ENCODE measurements at regions not wholly inside any gene's neighbourhood (a gene's known extent, or its start where the extent isn't known, plus 50 kb on each side); places are given as distances from the start of the nearest gene placed in this dataset.
"Not testable (repeated sequence)": the region's sequence is repeated elsewhere in the genome, so short reads cannot be mapped to it uniquely, and the experiment has no call there.

DNA sequence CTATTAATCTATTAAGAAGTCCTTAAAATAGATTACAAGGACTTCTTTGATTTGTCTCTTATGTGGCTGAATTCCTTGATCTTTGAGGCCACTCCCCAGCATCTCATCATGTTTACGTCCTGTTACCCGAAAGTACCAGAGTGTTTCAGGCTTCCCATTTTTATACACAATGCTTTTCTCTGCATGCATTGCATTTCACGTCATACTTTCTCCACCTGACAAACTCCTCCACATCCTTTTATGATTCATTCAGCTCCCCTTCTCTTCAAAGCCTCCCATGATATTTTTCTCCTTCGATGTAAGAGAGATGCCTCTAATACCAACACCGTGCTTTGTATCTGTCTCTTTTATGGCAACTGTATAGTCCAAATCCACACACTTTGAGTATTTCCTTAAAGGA is 379.0 kb upstream of the CRIM1 start:
- no peaks in the 10 kb centered on the region for H3K27me3 ChIP-seq (ENCODE audit: control insufficient read depth in 1 of 2, insufficient read depth in 2 of 2, low read length in 2 of 2)
- H3K4me3 ChIP-seq (ENCODE audit: low read depth in 1 of 2, low read length in 2 of 2): no peak overlapping the region
- H3K27ac ChIP-seq (ENCODE audit: low read depth, low read length): no peak overlapping the region
- H3K9ac ChIP-seq (ENCODE audit: low read length): no peak overlapping the region
- H3K4me1 ChIP-seq (ENCODE audit: insufficient read depth, low read length): no peaks in the 10 kb centered on the region
- H3K36me3 ChIP-seq (ENCODE audit: insufficient read depth, low read length): no peaks in the 10 kb centered on the region
- H3K9me3 ChIP-seq (ENCODE audit: low read length): no peaks in the 10 kb centered on the region

DNA sequence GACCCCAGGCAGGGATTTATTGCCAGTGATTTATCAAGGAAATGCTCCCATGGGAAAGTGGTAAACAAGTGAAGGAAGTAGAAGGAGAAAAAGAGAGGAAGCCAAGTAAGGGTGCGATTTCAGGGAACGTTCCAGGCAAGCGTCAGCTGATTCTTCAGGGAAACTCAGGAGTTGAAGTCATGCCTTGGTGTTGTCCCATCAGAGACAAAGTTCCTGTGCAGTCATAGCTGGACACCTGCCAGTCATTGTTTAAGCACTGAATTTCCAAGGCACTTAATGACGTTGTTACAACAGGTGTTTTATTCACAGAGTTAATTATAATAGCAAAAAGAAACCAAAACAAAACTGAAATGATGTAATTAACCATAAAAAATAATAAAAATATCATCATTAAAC is 381.8 kb upstream of the CRIM1 start:
- Histone ChIP-seq H3K27me3 (ENCODE audit: control insufficient read depth in 1 of 2, insufficient read depth in 2 of 2, low read length in 2 of 2) (no peaks in the 10 kb centered on the region), H3K4me3 (ENCODE audit: low read depth in 1 of 2, low read length in 2 of 2) (no peak overlapping the region), H3K9me3 (ENCODE audit: low read length) (no peaks in the 10 kb centered on the region), H3K9ac (ENCODE audit: low read length) (no peak overlapping the region), H3K36me3 (ENCODE audit: insufficient read depth, low read length) (no peaks in the 10 kb centered on the region), H3K4me1 (ENCODE audit: insufficient read depth, low read length) (no peaks in the 10 kb centered on the region), H3K27ac (ENCODE audit: low read depth, low read length) (no peak overlapping the region)

DNA sequence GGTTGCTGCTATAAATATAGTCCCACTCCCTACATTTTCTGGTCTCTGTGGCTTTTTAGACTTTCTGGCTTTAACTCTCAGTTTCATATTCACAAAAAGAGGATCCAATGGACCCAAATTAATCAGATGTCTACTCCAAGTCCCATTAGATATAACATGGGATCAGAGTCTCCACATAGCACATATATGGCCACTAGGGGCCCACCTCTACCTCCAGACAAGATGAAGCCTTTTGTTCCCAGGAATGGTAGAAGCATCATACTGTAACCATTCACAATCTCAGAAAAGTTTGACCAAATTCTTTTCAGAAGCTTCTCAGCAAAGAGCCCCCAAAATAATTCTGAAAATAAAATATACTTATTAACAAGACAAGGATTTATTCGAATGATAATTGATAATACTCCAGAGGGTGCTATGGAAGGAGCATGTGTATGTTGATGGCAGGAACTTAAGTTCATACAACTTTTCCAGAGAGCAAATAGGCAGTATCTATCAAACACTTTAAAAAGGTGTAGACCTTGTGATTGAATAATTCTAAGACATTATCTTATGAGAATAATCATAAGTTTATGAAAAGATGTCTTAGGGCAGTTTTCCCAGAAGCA is 382.3 kb upstream of the CRIM1 start:
- Histone ChIP-seq H3K4me3 (ENCODE audit: low read depth in 1 of 2, low read length in 2 of 2) (no peak overlapping the region), H3K9ac (ENCODE audit: low read length) (no peak overlapping the region), H3K4me1 (ENCODE audit: insufficient read depth, low read length) (no peaks in the 10 kb centered on the region), H3K27ac (ENCODE audit: low read depth, low read length) (no peak overlapping the region), H3K9me3 (ENCODE audit: low read length) (no peaks in the 10 kb centered on the region), H3K27me3 (ENCODE audit: control insufficient read depth in 1 of 2, insufficient read depth in 2 of 2, low read length in 2 of 2) (no peaks in the 10 kb centered on the region), H3K36me3 (ENCODE audit: insufficient read depth, low read length) (no peaks in the 10 kb centered on the region)

DNA sequence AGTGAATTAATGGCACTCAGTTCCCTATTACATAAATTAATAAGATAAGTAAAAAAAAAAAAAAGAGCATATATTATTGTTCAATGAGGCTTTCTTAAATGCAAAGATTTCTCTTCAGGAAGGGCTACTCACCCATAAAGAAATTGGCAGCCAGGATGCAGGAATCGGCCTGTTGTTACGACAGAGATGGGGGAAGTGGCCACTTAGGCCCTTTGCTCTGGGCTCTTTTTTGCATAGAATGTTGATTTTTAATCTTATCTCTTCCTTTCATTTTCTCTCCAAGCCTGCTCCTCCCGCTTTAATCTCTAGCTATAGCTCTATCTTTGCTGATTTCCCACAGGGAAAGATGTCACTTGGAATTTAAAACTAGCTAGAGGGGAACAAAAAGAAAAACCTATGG is 391.8 kb upstream of the CRIM1 start:
- H3K4me3 ChIP-seq (ENCODE audit: low read depth in 1 of 2, low read length in 2 of 2): no peak overlapping the region
- no peak overlapping the region for H3K9ac ChIP-seq (ENCODE audit: low read length)
- no peaks in the 10 kb centered on the region for H3K27me3 ChIP-seq (ENCODE audit: control insufficient read depth in 1 of 2, insufficient read depth in 2 of 2, low read length in 2 of 2)
- H3K9me3 ChIP-seq (ENCODE audit: low read length): peaks cover 4% of the 10 kb centered on the region
- H3K27ac ChIP-seq (ENCODE audit: low read depth, low read length): no peak overlapping the region
- H3K36me3 ChIP-seq (ENCODE audit: insufficient read depth, low read length): no peaks in the 10 kb centered on the region
- no peaks in the 10 kb centered on the region for H3K4me1 ChIP-seq (ENCODE audit: insufficient read depth, low read length)

DNA sequence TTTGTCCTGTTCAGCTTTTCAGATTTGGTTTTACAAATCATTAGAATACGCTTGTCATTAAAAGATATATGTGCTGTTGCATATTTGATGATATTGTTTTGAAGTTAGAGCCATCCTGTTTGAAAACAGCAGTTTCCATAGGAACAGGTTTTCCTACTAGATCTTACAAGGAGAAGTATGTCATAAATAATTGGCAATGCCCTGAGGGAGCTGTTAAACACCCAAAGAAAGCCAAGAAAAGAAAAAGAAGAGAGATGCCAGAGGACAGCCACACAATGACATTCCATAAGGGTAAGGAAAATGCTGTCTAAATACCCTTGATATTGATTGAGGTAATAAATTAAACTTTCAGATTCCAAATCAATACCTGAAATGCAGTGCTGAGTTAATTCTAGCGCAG is 392.2 kb upstream of the CRIM1 start:
- H3K27me3 ChIP-seq (ENCODE audit: control insufficient read depth in 1 of 2, insufficient read depth in 2 of 2, low read length in 2 of 2): no peaks in the 10 kb centered on the region
- H3K4me3 ChIP-seq (ENCODE audit: low read depth in 1 of 2, low read length in 2 of 2): no peak overlapping the region
- H3K4me1 ChIP-seq (ENCODE audit: insufficient read depth, low read length): no peaks in the 10 kb centered on the region
- no peaks in the 10 kb centered on the region for H3K36me3 ChIP-seq (ENCODE audit: insufficient read depth, low read length)
- H3K27ac ChIP-seq (ENCODE audit: low read depth, low read length): no peak overlapping the region
- no peak overlapping the region for H3K9ac ChIP-seq (ENCODE audit: low read length)
- H3K9me3 ChIP-seq (ENCODE audit: low read length): peaks cover 4% of the 10 kb centered on the region

DNA sequence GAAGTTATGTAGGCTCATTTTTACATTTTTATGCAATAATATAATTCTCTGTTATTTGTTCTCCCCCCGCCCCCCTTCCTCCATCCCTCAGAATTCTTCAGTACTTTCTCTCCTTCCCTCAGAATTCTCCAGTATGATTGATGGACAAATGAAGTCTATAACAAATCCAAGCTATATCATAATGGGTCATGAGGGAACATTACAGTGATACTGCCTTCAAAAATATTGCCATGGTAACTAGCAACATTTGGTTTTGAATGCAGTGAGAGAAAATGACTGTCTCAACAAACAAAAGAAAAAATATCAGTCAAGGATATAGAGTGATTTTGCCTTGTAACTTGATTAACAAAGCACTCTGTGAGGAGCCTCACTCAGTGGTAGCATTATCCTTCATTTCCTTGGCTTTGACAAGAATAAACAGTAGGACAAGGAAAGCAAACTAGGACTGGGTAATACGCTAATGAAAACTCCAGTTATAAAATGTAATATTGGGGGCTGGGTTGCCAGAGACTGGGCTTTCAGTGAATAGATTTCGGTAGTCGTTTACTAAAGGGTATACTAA is 392.9 kb upstream of the CRIM1 start:
- no peaks in the 10 kb centered on the region for H3K27me3 ChIP-seq (ENCODE audit: control insufficient read depth in 1 of 2, insufficient read depth in 2 of 2, low read length in 2 of 2)
- H3K4me1 ChIP-seq (ENCODE audit: insufficient read depth, low read length): no peaks in the 10 kb centered on the region
- peaks cover 4% of the 10 kb centered on the region for H3K9me3 ChIP-seq (ENCODE audit: low read length)
- H3K4me3 ChIP-seq (ENCODE audit: low read depth in 1 of 2, low read length in 2 of 2): no peak overlapping the region
- H3K36me3 ChIP-seq (ENCODE audit: insufficient read depth, low read length): no peaks in the 10 kb centered on the region
- H3K9ac ChIP-seq (ENCODE audit: low read length): no peak overlapping the region
- no peak overlapping the region for H3K27ac ChIP-seq (ENCODE audit: low read depth, low read length)

DNA sequence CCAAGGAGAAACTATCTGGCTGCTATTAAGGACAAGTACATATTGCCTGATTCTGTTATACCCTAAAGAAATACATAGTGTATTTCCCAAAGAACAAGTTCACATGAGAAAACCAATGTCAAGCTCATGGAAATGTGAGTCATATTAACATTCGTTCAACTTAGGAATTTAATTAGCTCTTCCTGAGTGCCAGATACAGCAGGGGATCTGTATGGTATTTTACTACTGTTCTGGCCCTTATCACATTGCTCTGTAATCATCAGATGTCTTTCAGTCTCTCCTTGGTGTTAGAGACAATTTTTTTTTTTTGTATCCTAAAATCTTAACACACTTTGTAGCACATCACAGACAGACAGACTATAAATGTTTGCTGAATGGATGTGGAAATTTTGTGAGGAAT is 395.0 kb upstream of the CRIM1 start:
- H3K27me3 ChIP-seq (ENCODE audit: control insufficient read depth in 1 of 2, insufficient read depth in 2 of 2, low read length in 2 of 2): no peaks in the 10 kb centered on the region
- peaks cover 4% of the 10 kb centered on the region for H3K9me3 ChIP-seq (ENCODE audit: low read length)
- H3K36me3 ChIP-seq (ENCODE audit: insufficient read depth, low read length): no peaks in the 10 kb centered on the region
- H3K9ac ChIP-seq (ENCODE audit: low read length): no peak overlapping the region
- H3K27ac ChIP-seq (ENCODE audit: low read depth, low read length): no peak overlapping the region
- no peak overlapping the region for H3K4me3 ChIP-seq (ENCODE audit: low read depth in 1 of 2, low read length in 2 of 2)
- H3K4me1 ChIP-seq (ENCODE audit: insufficient read depth, low read length): no peaks in the 10 kb centered on the region

DNA sequence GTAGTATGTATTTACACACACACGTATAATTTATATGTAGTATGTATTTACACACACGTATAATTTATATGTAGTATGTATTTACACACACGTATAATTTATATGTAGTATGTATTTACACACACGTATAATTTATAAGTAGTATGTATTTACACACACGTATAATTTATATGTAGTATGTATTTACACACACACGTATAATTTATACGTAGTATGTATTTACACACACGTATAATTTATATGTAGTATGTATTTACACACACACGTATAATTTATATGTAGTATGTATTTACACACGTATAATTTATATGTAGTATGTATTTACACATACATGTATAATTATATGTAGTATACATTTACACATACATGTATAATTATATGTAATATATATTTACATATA is 398.5 kb upstream of the CRIM1 start:
- not testable (repeated sequence) for H3K9ac ChIP-seq (ENCODE audit: low read length); H3K27ac ChIP-seq (ENCODE audit: low read depth, low read length); H3K27me3 ChIP-seq (ENCODE audit: control insufficient read depth in 1 of 2, insufficient read depth in 2 of 2, low read length in 2 of 2); H3K36me3 ChIP-seq (ENCODE audit: insufficient read depth, low read length); H3K9me3 ChIP-seq (ENCODE audit: low read length); H3K4me1 ChIP-seq (ENCODE audit: insufficient read depth, low read length); H3K4me3 ChIP-seq (ENCODE audit: low read depth in 1 of 2, low read length in 2 of 2)

DNA sequence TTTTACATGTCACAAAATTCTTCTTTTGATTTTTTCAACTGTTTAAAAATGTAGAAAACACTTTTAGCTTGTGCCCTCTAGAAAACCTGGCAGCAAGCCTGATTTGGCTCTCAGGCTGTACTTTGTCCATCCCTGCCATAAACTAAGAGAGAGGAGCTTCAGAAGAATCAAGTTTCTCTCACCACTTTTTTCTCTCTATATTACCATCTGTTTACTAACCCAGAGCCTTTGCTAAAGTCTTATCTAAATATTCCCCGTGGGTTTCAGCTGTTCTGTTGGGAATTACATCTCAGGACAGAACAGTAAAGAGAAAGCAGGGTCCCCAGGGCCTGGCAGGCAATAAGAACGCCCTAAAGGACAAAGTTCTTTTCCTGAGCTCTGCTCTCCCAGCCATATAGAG is 409.1 kb upstream of the CRIM1 start:
- Histone ChIP-seq H3K27me3 (ENCODE audit: control insufficient read depth in 1 of 2, insufficient read depth in 2 of 2, low read length in 2 of 2) (no peaks in the 10 kb centered on the region), H3K4me3 (ENCODE audit: low read depth in 1 of 2, low read length in 2 of 2) (no peak overlapping the region), H3K36me3 (ENCODE audit: insufficient read depth, low read length) (no peaks in the 10 kb centered on the region), H3K9ac (ENCODE audit: low read length) (no peak overlapping the region), H3K4me1 (ENCODE audit: insufficient read depth, low read length) (no peaks in the 10 kb centered on the region), H3K9me3 (ENCODE audit: low read length) (no peaks in the 10 kb centered on the region), H3K27ac (ENCODE audit: low read depth, low read length) (no peak overlapping the region)

DNA sequence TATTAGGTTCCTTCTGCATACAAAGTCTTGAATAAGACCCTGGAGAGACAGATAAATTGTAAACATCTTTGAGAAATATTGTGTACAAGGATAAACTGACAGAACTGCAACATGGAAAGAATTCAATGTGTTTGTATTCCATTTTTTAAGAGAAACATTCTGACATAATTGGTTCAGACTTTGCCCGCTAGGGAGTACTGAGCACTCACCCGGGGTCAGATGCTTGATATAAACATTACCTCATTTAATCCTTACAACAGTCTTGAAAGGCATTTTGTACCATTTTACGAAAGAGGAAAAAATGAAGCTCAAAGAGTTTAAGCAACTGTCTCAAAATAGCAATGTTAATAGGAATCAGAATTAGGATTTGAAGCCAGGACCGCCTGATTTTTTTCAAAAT is 416.7 kb upstream of the CRIM1 start:
- H3K9ac ChIP-seq (ENCODE audit: low read length): no peak overlapping the region
- H3K27ac ChIP-seq (ENCODE audit: low read depth, low read length): no peak overlapping the region
- H3K4me1 ChIP-seq (ENCODE audit: insufficient read depth, low read length): no peaks in the 10 kb centered on the region
- H3K9me3 ChIP-seq (ENCODE audit: low read length): no peaks in the 10 kb centered on the region
- no peaks in the 10 kb centered on the region for H3K36me3 ChIP-seq (ENCODE audit: insufficient read depth, low read length)
- H3K4me3 ChIP-seq (ENCODE audit: low read depth in 1 of 2, low read length in 2 of 2): no peak overlapping the region
- H3K27me3 ChIP-seq (ENCODE audit: control insufficient read depth in 1 of 2, insufficient read depth in 2 of 2, low read length in 2 of 2): no peaks in the 10 kb centered on the region

DNA sequence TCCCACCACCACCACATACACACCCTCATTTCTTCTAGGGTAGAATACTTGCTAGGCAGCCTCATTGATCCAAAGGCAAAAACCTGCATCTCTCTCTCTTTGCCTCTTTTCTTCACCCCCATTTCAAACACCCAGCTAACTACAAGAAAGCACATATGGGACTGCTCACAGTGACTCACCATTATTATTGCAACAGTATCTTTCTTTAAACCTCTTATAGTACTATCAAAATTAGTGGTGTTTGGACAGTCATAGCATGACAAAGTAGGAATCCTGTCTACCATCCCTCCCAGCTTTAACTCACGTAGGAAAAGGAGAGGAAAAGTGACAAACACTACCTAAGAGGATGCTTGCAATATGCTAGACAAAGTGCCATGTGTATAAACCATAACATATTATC is 422.5 kb upstream of the CRIM1 start:
- Histone ChIP-seq H3K4me3 (ENCODE audit: low read depth in 1 of 2, low read length in 2 of 2) (no peak overlapping the region), H3K27me3 (ENCODE audit: control insufficient read depth in 1 of 2, insufficient read depth in 2 of 2, low read length in 2 of 2) (no peaks in the 10 kb centered on the region), H3K4me1 (ENCODE audit: insufficient read depth, low read length) (no peaks in the 10 kb centered on the region), H3K9ac (ENCODE audit: low read length) (no peak overlapping the region), H3K36me3 (ENCODE audit: insufficient read depth, low read length) (no peaks in the 10 kb centered on the region), H3K9me3 (ENCODE audit: low read length) (no peaks in the 10 kb centered on the region), H3K27ac (ENCODE audit: low read depth, low read length) (no peak overlapping the region)

DNA sequence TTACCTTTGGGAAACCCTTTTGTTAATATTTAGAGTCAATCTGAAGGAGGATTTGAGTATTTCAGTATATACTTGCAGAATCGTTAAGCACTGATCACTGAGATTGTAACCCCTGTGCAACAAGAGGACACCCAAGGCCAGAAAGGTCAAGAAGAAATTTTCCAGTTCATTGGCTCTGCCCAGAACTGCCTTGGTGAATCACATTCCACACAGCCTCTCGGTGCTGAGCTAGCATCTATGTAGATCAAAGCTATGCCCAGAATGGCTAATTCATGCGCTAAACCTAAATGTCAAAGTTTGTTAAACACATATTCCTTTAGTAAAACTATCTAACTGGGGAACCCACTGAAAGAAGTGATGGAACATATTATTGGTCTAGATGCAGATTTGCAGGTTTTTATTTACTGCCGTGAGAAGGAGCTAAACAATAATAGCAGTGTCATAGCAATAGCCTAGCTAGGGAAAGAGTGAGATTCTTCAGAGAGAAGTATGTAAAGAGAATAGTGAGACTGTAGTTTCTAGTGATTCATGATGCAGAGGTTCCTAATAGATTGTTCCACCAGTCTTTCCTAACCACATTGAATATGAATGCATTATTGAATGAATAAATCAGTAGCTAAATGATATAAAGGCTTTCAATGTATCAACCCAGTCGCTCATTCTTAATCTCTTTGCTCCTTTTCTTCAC is 423.2 kb upstream of the CRIM1 start:
- no peak overlapping the region for H3K27ac ChIP-seq (ENCODE audit: low read depth, low read length)
- no peaks in the 10 kb centered on the region for H3K27me3 ChIP-seq (ENCODE audit: control insufficient read depth in 1 of 2, insufficient read depth in 2 of 2, low read length in 2 of 2)
- no peaks in the 10 kb centered on the region for H3K9me3 ChIP-seq (ENCODE audit: low read length)
- no peak overlapping the region for H3K9ac ChIP-seq (ENCODE audit: low read length)
- no peak overlapping the region for H3K4me3 ChIP-seq (ENCODE audit: low read depth in 1 of 2, low read length in 2 of 2)
- H3K4me1 ChIP-seq (ENCODE audit: insufficient read depth, low read length): no peaks in the 10 kb centered on the region
- no peaks in the 10 kb centered on the region for H3K36me3 ChIP-seq (ENCODE audit: insufficient read depth, low read length)

Measured in muscle layer of colon (tissue), 2 donors.